ENCODE measurements at regions not wholly inside any gene's neighbourhood (a gene's known extent, or its start where the extent isn't known, plus 50 kb on each side); places are given as distances from the start of the nearest gene placed in this dataset.

GRCh38 chr6:101085327-101085726, 204.2 kb upstream of the ASCC3 start:
- TF ChIP-seq CTCF (conservative IDR thresholded peaks at IDR 0.05): no peak
- TF ChIP-seq ZFX (IDR thresholded peaks at IDR 0.05): no peak

All from C4-2B (cell line).